GM12872 (cell line): ENCODE measurements at regions not wholly inside any gene's neighbourhood (a gene's known extent, or its start where the extent isn't known, plus 50 kb on each side); places are given as distances from the start of the nearest gene placed in this dataset.

ENCODE experiments used
- TF ChIP-seq, protein P1 (sequence below): IDR thresholded peaks from 3 replicates; pipeline ENCODE4 v1.5.1; 2011; ENCODE audit warnings: low read depth, mild to moderate bottlenecking, low read length, moderate library complexity; ENCODE audit not compliant: insufficient read depth

DNA sequence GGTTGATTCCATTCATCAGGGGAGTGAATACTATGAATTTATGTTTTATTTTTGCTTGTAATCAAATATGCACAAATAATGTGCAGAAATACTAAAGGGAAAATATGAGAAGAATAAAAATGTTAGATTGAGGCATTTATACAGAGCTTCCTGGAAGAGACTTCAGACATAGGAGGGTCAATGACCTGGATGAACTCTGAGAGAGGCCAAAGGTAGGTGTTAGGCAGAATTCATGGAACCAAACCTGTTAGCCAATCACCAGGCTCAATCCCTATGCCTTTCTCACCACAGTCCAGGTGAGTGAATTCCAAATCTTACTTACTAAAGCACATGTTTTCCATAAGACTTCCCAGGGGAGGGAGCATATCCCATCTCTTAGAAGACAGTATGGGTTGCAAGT is 130.4 kb upstream of the NTF3 start:
- TF ChIP-seq, protein P1, sequence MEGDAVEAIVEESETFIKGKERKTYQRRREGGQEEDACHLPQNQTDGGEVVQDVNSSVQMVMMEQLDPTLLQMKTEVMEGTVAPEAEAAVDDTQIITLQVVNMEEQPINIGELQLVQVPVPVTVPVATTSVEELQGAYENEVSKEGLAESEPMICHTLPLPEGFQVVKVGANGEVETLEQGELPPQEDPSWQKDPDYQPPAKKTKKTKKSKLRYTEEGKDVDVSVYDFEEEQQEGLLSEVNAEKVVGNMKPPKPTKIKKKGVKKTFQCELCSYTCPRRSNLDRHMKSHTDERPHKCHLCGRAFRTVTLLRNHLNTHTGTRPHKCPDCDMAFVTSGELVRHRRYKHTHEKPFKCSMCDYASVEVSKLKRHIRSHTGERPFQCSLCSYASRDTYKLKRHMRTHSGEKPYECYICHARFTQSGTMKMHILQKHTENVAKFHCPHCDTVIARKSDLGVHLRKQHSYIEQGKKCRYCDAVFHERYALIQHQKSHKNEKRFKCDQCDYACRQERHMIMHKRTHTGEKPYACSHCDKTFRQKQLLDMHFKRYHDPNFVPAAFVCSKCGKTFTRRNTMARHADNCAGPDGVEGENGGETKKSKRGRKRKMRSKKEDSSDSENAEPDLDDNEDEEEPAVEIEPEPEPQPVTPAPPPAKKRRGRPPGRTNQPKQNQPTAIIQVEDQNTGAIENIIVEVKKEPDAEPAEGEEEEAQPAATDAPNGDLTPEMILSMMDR = no peak

DNA sequence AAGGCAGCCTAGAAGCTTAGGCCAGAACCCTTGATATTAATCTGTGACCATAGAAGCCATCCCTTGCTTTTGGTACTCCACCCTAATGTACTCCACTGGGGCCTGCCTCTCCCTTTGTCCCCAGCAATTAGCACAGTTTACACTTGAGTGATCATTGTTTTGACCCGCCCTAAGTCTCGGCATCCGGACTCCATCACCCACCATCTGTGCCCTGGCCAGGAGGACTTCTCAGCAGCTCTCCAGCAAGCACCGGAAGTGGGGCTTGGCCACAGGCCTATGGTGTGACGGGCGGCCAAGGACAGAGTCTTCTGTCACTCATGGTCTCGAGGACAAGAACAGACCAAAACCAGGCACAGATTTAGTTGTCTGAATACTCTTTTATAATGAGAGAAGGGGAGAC is 126.5 kb upstream of the NTF3 start:
- TF ChIP-seq, protein P1 = no peak

DNA sequence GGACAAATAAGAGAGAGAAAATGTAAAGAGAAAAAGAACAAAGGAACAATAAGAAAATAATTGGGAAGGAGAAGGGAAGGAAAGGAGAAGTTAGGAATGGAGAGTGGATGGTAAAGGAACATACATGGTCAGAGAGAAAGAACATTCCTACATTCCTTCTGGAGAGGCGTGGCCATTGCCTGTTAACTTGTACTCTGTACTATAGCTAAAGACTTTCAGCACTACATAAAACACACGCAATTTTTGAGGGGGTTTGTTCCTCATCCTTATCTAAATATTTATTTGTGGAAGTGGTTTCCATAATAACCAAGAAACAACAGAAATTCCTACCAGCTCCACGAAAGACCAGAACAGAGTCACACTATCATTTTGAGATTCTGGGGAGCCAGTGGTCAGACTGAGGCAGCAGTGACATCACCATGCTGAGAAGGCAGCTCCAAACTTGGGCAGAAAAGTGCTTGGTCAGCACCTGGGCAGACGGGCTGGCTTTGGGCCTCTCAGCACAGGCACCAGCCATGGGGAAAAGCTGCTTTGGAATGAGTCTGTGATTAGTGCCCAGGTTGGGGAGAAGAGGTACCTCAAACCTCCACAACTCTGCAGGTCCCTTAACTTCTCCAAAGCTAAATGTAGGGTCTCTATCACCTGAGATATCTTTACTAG is 125.9 kb upstream of the NTF3 start:
- TF ChIP-seq, protein P1 = no peak

DNA sequence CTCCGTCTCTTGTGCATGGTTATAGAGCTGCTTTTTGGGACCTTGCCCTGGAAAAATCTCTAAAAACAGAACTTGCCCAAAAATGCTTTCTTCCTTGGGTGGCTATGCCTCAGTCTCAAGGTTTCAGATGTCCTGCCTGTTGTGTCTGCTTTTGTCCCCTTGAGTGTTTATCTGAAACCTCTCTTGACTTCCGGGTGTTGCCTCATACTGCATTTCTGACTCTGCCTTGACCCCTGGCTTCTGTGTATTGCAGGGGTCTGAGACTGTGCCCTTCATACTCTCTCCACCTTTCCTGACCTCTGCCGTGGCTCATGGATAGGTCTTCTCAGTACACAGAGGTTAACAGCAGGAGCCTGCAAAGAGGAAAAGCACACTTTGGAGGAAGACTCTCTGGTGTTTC is 124.8 kb upstream of the NTF3 start:
- TF ChIP-seq, protein P1 = no peak

DNA sequence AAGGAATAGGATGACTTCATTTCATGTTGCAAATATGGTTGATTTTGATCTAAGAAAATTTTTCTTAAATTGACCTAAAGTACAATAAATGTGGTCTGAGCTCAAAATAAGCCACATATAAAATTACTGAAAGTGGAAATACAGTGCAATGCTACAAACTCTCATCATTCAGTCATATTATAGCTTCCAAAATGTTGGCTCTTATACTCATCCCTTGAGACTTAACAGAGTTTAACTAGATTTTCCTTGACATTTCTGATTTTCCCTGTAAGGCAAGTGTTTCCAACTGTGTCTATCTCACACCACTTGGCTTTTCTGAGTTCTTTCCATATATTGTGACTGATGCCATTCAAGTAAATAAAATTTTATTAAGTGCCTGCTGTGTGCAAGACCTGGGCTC is 123.7 kb upstream of the NTF3 start:
- TF ChIP-seq, protein P1 = no peak

DNA sequence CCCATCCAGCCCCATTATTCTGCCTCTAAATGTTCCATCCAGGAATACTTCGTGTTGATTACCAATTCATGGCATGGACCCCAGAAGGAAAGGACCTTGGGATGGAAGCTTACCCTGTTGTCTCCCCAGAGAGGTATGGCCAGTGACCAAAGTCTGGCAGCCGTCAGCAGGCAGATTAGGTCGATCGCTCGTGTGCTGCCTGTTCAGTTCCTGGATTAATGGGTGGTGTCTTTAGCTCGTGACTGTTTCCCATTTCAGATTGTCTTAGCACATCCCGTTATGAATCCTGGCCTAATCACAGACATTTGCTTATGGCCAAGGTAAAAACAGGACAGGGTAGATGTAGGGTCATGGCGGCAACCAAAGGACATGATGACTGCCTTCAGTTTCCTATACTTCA is 122.9 kb upstream of the NTF3 start:
- TF ChIP-seq, protein P1 = no peak

GRCh38 chr12:5309654-5310053 is 122.3 kb upstream of the NTF3 start:
- TF ChIP-seq, protein P1 = no peak
